Sciatic nerve (tissue), 2 donors: ENCODE measurements at regions not wholly inside any gene's neighbourhood (a gene's known extent, or its start where the extent isn't known, plus 50 kb on each side); places are given as distances from the start of the nearest gene placed in this dataset.
A peak's percentile ranks its signal among the peaks of the same experiment; 100 is the strongest.

Source experiments
- ATAC-seq: fragments of 200-7000 bp; cut with Tn5 transposase; one replicate; pipeline ENCODE4 v1.9.1; 2020; ENCODE audit warnings: mild to moderate bottlenecking, moderate library complexity
- DNase-seq: peaks from one replicate; pipeline ENCODE4 v3.0.0-alpha.2; 2020; ENCODE audit warnings: low spot score
- intact Hi-C: fragments of 100-400 bp; cut with DNase I; formaldehyde crosslinking; loops from one replicate; pipeline ENCODE4 v1.14.2; 2022
- donor health status: DM: no; HTN: no; CAD: no.
- donor health status: DM: no; HTN: no; CAD: no.

DNA sequence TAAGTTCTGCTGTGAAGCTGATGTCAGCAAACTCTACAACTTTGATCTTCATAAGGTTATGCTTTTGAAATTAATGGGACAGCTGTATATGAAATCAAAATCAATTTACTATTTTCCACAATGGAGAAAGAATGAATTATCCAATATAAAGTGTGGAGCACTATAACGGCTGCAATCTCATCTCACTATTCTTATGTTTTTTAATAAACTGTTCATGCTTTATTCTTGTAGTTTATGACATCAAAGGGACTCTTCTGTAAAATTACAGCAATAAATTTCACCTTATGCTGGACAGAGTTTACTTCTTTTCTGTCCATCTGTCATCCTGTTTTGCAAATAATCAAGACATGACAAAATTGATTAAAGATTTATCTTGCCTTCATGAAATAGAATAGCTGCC is 192.5 kb downstream of the TECRL start:
- ATAC-seq (no peak), DNase-seq (no peak)
- intact Hi-C loops, result no loop called here

DNA sequence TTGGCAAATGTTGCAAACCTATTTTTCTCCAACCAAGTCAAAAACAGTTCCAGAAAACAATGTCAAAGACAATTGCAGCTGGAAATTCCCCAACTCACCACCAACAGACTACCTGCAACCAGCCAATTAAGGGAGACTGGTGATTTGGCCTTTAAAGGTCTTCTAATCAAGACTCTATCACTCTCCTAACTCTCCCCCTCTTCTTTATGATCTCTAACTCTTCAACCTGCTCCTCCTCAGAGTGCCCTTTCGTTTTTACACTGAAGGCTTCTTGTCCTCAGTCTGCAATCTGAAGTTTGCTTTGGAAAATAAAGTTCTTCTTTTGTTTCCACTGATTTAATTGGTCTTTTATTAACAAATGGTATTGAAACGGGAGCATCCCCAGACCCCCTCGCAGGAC is 203.9 kb downstream of the TECRL start:
- intact Hi-C loops, result no loop called here
- no peak for ATAC-seq
- no peak for DNase-seq

DNA sequence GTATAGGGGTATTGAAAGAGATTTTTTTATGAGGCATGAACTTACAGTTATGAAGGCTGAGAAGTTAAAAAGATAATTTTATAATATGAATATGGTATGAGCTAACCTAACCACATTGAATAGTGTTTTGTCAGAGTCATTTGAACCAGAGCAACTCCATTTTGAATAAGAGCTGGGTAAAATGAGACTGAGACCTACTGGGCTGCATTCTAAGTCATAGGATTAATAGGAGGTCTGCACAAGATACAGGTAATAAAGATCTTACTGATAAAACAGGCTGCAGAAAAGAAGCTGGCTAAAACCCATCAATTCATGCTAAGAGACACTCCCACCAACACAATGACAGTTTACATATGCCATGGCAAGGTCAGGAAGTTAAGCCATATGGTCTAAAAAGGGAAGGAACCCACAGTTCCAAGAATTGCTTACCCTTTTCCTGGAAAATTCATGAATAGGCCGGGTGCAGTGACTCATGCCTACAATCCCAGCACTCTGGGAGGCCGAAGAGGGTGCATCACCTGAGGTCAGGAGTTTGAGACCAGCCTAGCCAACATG is 209.2 kb downstream of the TECRL start:
- ATAC-seq (no peak), DNase-seq (no peak)
- intact Hi-C loops, result no loop called here

DNA sequence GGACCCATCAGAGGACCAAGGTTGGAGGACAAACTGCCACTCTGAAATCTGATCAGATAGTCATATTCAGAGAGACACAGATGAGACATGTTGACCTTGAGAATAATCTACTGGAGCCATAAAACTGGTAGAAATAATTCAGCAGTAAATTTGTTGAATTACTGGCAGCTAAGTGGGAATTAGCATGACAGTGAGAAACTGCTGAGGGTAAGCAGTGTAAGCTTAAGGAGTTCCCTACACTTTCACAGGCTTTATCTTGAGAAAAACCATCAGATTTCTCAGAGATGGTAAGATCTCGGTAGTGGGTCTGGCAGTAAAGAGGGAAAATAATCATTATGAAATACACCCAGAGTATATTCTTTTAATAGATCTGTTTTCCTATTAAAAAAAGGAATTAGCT is 213.7 kb downstream of the TECRL start:
- no peak for DNase-seq
- intact Hi-C loops, result no loop called here
- ATAC-seq, result no peak

DNA sequence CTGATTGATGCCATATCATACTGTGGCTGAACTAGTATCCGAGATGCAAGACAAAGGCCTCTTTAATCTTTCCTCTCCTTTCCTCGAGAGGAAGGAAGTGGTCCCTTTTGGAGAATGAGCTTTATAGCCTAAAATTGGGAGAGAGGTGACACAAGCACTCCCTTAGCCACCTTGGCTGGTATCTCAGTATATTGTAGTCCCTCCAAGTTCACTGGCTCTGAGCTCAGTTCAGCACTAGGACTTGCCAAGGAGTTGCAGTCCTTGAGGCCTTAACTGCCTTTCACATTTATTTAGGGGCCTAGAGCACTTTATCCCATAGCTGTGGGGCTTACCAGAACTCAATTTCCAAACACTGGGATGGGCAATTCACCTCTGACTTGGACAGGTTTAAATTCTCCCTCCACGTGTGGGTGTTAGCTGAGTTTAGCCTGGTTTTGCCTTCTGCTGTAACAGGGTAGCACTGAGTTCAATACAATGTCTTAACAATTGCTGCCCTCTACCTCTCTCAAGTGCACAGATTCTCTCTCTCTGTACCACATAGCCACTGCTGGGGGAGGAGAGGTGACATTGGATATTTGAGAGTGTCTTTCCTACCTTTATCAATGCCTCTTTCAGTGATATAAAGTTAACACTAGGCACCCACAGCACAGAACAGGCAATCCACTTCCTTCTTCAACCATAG is 216.4 kb downstream of the TECRL start:
- intact Hi-C loops, result no loop called here
- no peak for ATAC-seq
- no peak for DNase-seq

DNA sequence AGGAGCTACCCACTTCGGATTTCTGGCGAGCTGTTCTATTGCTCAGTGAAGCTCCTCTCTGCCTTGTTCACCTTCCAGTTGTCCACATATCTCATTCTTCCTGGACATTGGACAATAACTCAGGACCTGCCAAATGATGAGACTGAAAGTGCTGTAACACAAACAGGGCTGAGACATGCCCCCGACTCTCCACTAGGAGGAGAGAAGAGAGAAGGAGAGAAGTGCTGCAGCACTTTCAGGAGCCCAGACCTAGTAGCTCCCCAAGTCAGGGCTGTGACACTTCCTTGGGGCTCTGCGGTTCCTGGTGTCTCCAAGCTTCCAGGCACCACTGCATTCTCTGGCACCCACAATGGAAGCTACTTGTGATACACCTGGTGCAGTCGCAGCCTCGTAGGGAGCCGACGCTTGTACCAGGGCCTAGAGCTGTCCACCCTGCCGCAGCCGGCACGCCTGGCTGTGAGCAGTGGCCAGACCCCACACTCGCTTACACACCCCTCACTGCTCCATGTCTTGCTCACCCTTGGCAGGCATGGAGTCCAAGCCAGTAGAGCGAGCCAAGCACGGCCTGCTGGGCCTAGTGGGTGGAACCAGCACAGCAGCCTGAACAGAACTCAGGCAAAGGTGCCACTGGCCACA is 234.9 kb downstream of the TECRL start:
- intact Hi-C loops, result no loop called here
- DNase-seq (no peak), ATAC-seq (no peak)

DNA sequence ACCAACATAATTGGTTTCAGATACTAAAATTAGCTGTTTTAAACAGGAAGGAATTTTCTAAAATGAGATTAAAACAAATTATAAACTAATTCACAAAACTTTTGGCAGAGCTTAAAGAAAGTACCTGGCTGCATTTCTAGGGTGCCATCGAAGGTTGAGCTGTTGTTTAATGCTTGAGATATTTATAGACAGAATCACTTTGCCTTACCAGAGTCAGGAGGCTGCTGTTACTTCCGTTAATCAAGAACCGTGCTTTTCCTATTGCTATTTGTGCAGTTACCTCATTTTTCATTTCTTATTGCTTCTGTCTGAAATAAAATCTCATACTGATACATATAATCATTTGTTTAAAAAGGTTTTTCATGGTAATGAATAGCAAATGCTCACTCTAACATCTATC is 242.9 kb downstream of the TECRL start:
- ATAC-seq (no peak), DNase-seq (no peak)
- intact Hi-C loops, result no loop called here

DNA sequence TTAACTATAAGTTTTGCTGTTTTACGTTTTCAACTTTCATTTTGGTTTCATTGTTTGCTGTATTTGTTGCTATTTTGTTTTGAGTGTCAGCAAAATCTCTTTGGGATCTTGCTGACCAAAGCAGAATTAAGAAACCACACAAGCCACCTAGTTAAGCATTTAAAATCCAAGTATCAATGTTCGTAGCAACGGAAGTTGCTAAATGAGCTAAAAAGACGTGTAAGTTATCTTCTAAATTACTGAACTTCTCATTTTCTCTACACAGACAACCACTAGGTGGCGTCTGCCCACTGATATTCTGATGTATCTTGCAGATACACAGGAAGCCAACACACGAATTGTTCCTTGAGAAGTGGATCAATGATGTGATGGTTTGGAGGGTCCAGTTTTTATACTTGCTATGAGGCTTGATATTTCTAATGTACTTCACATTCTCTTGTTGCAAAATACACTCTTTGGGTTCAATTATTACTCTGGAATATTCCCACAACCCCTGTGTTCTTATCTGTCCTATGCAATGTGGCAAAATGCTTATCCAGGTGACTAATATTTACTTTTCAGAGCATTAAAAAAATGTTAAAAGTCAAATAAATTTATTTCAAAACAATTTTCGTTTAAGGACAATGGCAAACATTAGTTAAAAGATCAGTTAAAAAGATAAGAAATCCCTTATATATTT is 250.5 kb downstream of the TECRL start:
- intact Hi-C loops, result no loop called here
- DNase-seq (peak; percentile 74), ATAC-seq (no peak)

DNA sequence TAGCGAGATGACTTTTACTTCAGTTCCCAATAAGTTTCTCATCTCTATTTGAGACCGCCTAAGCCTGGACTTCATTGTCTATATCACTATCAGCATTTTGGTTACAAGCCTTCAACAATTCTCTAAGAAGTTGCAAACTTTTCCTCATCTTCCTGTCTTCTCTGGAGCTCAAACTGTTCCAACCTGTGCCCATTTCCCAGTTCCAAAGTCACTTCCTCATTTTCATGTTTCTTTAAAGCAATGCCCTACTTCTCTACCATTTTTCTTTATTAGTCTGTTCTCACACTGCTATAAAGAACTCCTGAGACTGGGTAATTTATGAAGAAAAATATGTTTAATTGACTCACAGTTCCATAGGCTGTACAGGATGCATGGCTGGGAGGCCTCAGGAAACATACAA is 251.9 kb downstream of the TECRL start:
- intact Hi-C loops, result no loop called here
- no peak for DNase-seq
- ATAC-seq, result no peak

DNA sequence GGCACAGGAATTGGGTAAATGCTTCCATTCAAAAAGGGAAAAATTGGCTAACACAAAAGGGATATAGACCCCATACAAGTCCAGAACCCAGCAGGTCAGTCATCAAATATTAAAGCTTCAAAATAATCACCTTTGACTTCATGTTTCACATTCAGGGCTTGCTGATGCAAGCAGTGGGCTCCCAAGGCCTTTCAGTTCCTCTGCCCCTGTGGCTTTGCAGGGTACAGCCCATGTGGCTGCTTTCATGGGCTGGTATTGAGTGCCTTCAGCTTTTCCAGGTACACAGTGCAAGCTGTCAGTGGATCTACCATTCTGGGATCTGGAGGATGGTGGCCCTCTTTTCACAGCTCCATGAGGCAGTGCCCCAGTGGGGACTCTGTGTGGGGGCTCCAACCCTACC is 253.0 kb downstream of the TECRL start:
- ATAC-seq, result no peak
- DNase-seq, result no peak
- intact Hi-C loops, result no loop called here

DNA sequence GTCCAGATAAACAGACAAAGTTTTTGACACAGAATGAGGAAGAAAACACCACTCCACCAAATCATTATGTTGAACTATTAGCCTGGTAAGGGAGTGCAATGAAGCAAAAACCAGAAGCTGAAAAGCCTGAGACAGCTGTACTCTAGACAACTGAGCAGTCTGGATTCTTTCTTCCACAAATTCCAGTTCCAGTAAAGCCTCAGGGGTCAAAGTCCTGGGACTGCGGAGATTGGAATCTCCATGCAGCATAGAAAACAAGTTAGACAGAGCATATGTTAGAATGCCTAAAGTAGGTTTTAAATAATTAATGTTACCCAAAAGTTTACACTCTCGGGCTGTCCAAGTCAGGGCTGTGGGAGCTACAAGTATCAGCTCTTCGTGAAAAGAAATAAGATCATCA is 263.2 kb downstream of the TECRL start:
- intact Hi-C loops, result no loop called here

DNA sequence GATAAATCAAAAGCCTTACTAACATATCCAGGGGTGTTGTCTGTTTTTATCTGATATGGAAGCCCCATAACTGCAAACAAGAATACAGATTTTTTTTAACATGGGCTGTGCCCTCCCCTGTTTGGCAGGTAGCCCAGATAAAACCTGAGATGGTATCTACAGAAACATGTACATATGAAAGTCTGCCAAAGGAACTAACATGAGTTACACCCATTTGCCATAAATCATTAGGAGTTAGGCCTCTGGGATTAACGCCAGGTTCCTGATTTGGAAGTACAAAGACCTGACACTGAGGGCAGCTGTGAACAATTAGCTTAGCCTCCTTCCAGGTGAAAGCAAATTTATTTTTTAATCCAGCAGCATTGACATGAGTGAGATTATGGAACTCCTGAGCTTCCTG is 264.3 kb downstream of the TECRL start:
- intact Hi-C loops, result no loop called here
- no peak for ATAC-seq

More for the DNA sequence above, 263.2 kb downstream of the TECRL start:
- DNase-seq (no peak), ATAC-seq (no peak)

DNA sequence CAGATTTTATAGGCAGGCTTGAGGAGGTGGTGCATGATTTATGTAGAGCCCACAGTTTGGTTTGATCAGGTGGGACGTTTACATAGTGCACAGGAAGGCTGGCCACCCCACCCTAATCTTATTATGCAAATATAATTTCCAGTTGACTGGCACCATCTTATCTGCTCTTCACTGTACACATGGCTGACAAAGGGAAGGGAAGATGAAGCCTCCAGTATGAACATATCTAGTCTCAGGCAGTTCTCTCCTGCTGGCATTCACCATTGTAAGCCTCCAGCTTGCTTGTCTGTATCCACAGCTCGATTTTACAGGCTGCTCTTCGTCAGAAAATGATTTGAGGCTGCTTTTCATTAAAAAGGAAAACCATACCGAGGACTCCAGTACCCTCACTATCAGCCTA is 278.3 kb downstream of the TECRL start:
- no peak for DNase-seq
- intact Hi-C loops, result no loop called here
- ATAC-seq, result no peak

More for the DNA sequence above, 264.3 kb downstream of the TECRL start:
- DNase-seq, result no peak

DNA sequence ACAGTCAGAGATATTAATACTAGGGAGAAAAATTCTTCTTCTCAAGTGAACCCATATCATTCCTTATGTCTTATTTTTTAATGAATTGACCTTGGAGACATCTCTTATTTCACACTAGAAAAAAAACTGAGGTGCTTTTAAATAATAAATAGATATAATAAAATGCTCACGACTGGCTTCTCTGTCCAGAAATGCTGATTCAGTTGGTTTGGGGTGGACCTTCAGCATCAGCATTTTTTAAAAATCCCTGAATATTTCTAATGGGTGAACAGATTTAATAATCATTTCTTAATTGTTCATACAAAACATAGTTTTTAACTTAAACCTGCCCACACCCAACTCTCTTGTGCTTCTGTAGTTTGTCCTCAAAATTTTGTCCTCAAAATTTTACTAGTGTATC is 283.9 kb downstream of the TECRL start:
- intact Hi-C loops, result no loop called here
- ATAC-seq, result no peak
- DNase-seq, result no peak

DNA sequence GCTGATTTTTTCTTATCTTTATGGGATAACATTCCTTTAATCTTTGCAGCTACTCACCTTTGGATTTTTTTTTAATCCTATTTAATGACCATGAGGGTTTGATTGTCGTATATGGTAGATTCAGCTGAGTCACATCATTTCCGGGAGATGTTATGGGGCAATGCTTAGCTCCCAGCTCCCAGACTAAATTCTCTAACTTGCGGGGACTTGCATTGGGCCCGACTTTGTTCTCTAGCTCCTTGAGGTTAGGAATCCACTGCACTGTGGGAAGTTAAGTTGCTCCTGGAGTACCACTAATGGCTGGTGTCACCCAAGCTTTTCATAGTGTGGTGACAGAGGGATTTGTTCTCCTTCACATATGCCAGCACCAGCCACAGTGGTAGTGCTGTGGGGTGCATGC is 287.4 kb downstream of the TECRL start:
- DNase-seq (no peak), ATAC-seq (no peak)
- intact Hi-C loops, result no loop called here

DNA sequence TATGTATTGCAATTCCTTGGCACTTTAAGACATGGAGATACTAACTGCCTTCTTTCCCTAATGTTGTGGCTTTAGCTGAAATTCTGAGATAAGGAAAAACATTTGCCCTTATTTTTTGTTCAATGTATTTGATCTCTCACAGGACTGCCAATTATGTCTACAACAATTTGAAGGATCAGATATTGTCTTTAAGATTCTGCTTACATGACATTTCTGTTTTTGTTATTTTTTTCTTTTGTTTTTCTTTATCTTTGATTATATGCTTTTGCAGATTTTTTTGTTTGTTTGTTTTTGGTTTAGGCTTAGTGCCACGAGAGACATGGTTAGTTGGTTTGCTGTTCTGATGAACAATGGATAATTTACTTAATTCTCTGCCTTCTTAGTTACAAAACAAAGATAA is 303.3 kb downstream of the TECRL start:
- intact Hi-C loops, result no loop called here
- DNase-seq (no peak), ATAC-seq (no peak)

DNA sequence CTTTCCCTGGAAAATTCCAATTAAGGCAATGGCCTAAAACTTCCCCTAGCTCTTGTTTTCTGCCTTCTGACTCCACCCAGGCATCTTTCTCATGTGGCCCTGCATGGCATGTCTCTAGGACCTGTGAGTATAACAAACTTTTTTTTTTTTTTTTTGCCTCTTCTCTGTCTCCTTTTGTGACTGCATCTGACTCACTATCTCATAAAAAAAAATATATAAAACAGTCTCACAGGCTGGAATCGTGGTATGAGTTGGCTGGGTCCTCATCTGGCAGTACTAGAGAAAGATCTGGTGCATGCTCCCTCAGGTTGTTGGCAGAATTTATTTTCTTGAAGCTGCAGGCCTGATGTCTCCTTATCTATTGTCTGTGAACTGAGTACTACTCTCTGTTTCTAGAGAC is 313.9 kb downstream of the TECRL start:
- ATAC-seq, result no peak
- intact Hi-C loops, result no loop called here
- DNase-seq, result no peak

DNA sequence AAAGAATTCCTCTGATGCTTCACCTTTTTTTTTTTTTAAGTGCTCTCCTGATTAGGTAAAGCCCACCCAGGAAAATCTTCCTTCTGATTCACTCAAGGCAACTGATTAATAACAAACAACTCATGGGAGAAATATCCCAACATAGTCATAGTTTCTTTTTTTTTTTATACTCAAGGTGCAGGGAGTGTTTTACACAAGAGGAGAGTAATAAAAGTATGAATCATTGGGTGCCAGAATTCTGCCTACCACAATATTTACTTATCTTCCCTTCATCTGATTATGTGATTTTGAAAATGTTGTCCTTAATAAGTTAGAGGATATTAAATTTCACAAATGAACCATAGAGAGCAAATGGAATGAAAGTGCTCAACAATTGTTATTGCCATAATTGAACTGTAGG is 329.9 kb downstream of the TECRL start:
- intact Hi-C loops, result no loop called here
- DNase-seq (no peak), ATAC-seq (no peak)

DNA sequence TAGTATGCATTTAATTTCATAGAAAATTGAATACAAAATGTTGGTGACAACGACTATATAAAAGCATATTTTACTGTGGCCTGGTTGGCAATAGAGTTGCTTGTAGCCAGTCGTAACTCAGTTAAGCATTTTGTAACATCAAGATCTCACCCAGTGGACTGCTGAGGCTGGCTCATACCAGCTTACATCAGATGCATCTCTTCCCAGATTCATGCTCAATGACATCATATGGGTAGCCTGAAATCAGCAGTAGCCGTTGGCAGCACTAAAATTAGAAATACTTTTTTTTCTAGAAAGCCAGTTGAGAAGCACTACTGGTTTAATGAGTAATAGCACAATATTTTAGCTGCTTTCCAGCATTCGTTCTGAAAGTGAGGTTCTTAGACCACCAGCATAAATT is 341.2 kb downstream of the TECRL start:
- no peak for DNase-seq
- no peak for ATAC-seq
- intact Hi-C loops, result no loop called here

DNA sequence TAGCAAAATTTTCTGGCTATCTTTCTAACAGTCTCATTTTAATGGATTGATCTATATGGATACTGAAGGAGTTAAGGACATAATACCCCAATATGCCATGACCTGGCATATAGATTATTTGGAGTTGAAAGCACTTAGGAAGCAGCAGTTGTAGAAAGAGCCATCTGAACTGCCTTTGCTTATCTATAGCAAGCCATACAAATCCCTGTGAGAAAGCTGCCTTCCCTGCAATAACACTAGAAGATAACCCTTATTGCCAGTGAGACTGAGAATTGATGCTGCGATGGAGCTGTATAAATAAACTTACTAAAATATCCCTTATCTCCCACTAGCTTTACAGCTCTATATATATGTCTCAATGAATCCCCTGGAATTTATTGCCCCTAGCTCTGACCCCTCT is 346.3 kb downstream of the TECRL start:
- intact Hi-C loops, result no loop called here
- ATAC-seq, result no peak

More for the DNA sequence above, 346.3 kb downstream of the TECRL start:
- no peak for DNase-seq
